GM12878 (cell line): ENCODE measurements at regions not wholly inside any gene's neighbourhood (a gene's known extent, or its start where the extent isn't known, plus 50 kb on each side); places are given as distances from the start of the nearest gene placed in this dataset.

Experiments used
- ATAC-seq: fragments of 200-7000 bp; cut with Tn5 transposase; 3 replicates; pipeline ENCODE4 v1.9.1; 2020; ENCODE audit warnings: mild to moderate bottlenecking, moderate library complexity
- BruUV-seq: library from RNA; stranded (reverse); fragments of 400-500 nt; replicated peaks from 2 replicates; lab custom pipeline; 2021; lab: Mats Ljungman, UMichigan
- CTCF ChIA-PET: fragments of 300-600 bp; sonication (Branson Sonifier 250); formaldehyde crosslinking; extraction: SDS; loops from one replicate; lab custom pipeline; 2021; ENCODE audit warnings: inconsistent platforms; lab: Yijun Ruan, JAX
- POLR2A ChIA-PET: fragments of 350-600 bp; formaldehyde crosslinking; extraction: SDS; loops from one replicate; lab custom pipeline; 2021; ENCODE audit warnings: inconsistent platforms; lab: Charles Lee
- RAD21 ChIA-PET: fragments of 300-600 bp; sonication (Branson Sonifier 250); formaldehyde crosslinking; loops from one replicate; lab custom pipeline; 2023; ENCODE audit warnings: antibody characterized with exemption; ENCODE audit not compliant: unreplicated experiment; lab: Charles Lee
- SMC1A ChIA-PET: fragments of 300-600 bp; sonication (Branson Sonifier 250); formaldehyde crosslinking; loops from one replicate; lab custom pipeline; 2023; ENCODE audit not compliant: unreplicated experiment, uncharacterized antibody; lab: Charles Lee
- DNase-seq: peaks from one replicate; pipeline ENCODE4 v3.0.0-alpha.2; 2011; ENCODE audit warnings: low read depth, low spot score
- FAIRE-seq: peaks from 3 replicates; lab custom pipeline; 2011; peaks lifted over from hg19 to GRCh38; lab: Jason Lieb, UNC
- H2AFZ ChIP-seq: 2 replicates; pipeline ENCODE4 v1.6.0; 2011; ENCODE audit warnings: low read depth, low read length, control low read depth; ENCODE audit not compliant: control insufficient read depth
- H3K27ac ChIP-seq: 2 replicates; pipeline ENCODE4 v1.5.1; 2011; ENCODE audit warnings: control low read depth; ENCODE audit not compliant: control insufficient read depth, insufficient read depth
- H3K27me3 ChIP-seq, 2 experiments: replicated peaks in 1 of 2; 2 replicates each; pipeline versions ENCODE4 v1.6.0 to v1.6.1; 2011; ENCODE audit warnings: low read length in 1 of 2; ENCODE audit not compliant: control insufficient read depth in 2 of 2, insufficient read depth in 2 of 2
- H3K36me3 ChIP-seq, 2 experiments: 2 replicates each; pipeline ENCODE4 v1.5.1; 2011; ENCODE audit warnings: low read length in 1 of 2; ENCODE audit not compliant: control insufficient read depth in 2 of 2, insufficient read depth in 2 of 2
- H3K4me1 ChIP-seq: 2 replicates; pipeline ENCODE4 v1.6.1; 2011; ENCODE audit warnings: mild to moderate bottlenecking, low read length, moderate library complexity, mixed read lengths; ENCODE audit not compliant: control insufficient read depth, insufficient read depth
- H3K4me2 ChIP-seq: 2 replicates; pipeline ENCODE4 v1.6.0; 2011; ENCODE audit warnings: control low read depth; ENCODE audit not compliant: control insufficient read depth, insufficient read depth
- H3K4me3 ChIP-seq: fragments of 200-600 bp; sonication (generic); 2 replicates; pipeline ENCODE4 v1.5.1; 2016
- H3K79me2 ChIP-seq: 2 replicates; pipeline ENCODE4 v1.6.0; 2011; ENCODE audit warnings: low read length; ENCODE audit not compliant: control insufficient read depth, insufficient read depth
- H3K9ac ChIP-seq: 2 replicates; pipeline ENCODE4 v1.8.0; 2011; ENCODE audit warnings: low read length, control low read depth, mixed read lengths; ENCODE audit not compliant: control insufficient read depth, insufficient read depth
- H3K9me3 ChIP-seq: replicated peaks from 3 replicates; pipeline ENCODE4 v1.5.1; 2011; ENCODE audit warnings: mild to moderate bottlenecking, low read length; ENCODE audit not compliant: control insufficient read depth, insufficient read depth
- H4K20me1 ChIP-seq: 2 replicates; pipeline ENCODE4 v1.6.0; 2011; ENCODE audit not compliant: control insufficient read depth, insufficient read depth
- CHD2 ChIP-seq: IDR thresholded peaks from 2 replicates; pipeline ENCODE4 v1.6.1; 2011; ENCODE audit warnings: low read depth, low read length, improper control_type of control experiment, borderline replicate concordance
- HDGF ChIP-seq: fragments of 450-650 bp; IDR thresholded peaks from 2 replicates; pipeline ENCODE4 v1.6.1; 2016; ENCODE audit warnings: antibody characterized with exemption
- IRF4 ChIP-seq: IDR thresholded peaks from 2 replicates; pipeline ENCODE4 v1.6.1; 2011; ENCODE audit warnings: low read depth, low read length
- MTA3 ChIP-seq: IDR thresholded peaks from 2 replicates; pipeline ENCODE4 v1.6.1; 2012; ENCODE audit warnings: low read length, inconsistent platforms, borderline replicate concordance
- NFIC ChIP-seq: IDR thresholded peaks from 2 replicates; pipeline ENCODE4 v1.6.1; 2012; ENCODE audit warnings: low read depth, mild to moderate bottlenecking, inconsistent platforms, low read length, moderate library complexity
- NFXL1 ChIP-seq: fragments of 450-650 bp; IDR thresholded peaks from 2 replicates; pipeline ENCODE4 v1.6.1; 2017; ENCODE audit warnings: antibody characterized with exemption, mild to moderate bottlenecking, borderline replicate concordance
- NKRF ChIP-seq: fragments of 450-650 bp; conservative IDR thresholded peaks from 2 replicates; pipeline ENCODE4 v1.6.1; 2017; ENCODE audit warnings: mild to moderate bottlenecking, moderate library complexity
- POLR2AphosphoS2 ChIP-seq: IDR thresholded peaks from 2 replicates; pipeline ENCODE4 v1.6.1; 2011; ENCODE audit warnings: low read depth, mild to moderate bottlenecking, low read length, improper control_type of control experiment, moderate library complexity
- SIX5 ChIP-seq: IDR thresholded peaks from 2 replicates; pipeline ENCODE4 v1.6.1; 2011; ENCODE audit warnings: mild to moderate bottlenecking, low read depth, low read length, moderate library complexity; ENCODE audit not compliant: severe bottlenecking
- TCF3 ChIP-seq: IDR thresholded peaks from 2 replicates; pipeline ENCODE4 v1.6.1; 2012; ENCODE audit warnings: low read depth, mild to moderate bottlenecking, low read length, borderline replicate concordance; ENCODE audit not compliant: insufficient read depth
- TCF7 ChIP-seq: IDR thresholded peaks from 2 replicates; pipeline ENCODE4 v1.6.1; 2014; ENCODE audit warnings: antibody characterized with exemption, borderline replicate concordance
- ZBTB11 ChIP-seq: fragments of 450-650 bp; formaldehyde crosslinking; IDR thresholded peaks from 2 replicates; pipeline ENCODE4 v1.5.0; 2022; ENCODE audit warnings: mild to moderate bottlenecking, missing genetic modification characterization
- ZZZ3 ChIP-seq: IDR thresholded peaks from 2 replicates; pipeline ENCODE4 v1.6.1; 2011; ENCODE audit warnings: low read depth; ENCODE audit not compliant: control insufficient read depth, insufficient read length
- WGBS: methylation state at CpG from one replicate; pipeline ENCODE4 v1.1.6; 2016; ENCODE audit warnings: low lambda C conversion rate; ENCODE audit not compliant: insufficient replicate concordance, insufficient coverage; ENCODE audit errors: missing lambda C conversion rate; 5-methylcytosine and 5-hydroxymethylcytosine counted together
- in situ Hi-C: fragments of 300-500 bp; cut with MboI; formaldehyde crosslinking; loops from 9 replicates; pipeline ENCODE4 v1.14.3; 2018; ENCODE audit warnings: mixed read lengths
- intact Hi-C: fragments of 100-400 bp; cut with micrococcal nuclease; formaldehyde crosslinking; loops from one replicate; pipeline ENCODE4 v1.14.2; 2022; ENCODE audit not compliant: unreplicated experiment

GRCh38 chr5:71949772-71950171 lies 157.5 kb upstream of the MAP1B start:
- no peak overlapping the region for H3K4me3 ChIP-seq
- no peaks in the 10 kb centered on the region for H4K20me1 ChIP-seq
- H3K9ac ChIP-seq: no peak overlapping the region
- H3K79me2 ChIP-seq: no peaks in the 10 kb centered on the region
- CTCF ChIA-PET: no interaction called here
- FAIRE-seq (no peak), ATAC-seq (no peak), DNase-seq (no peak)
- in situ Hi-C loops (no loop called here), intact Hi-C loops (no loop called here)
- 49% methylated on average over 5 of the region's 5 CpGs for WGBS
- H3K4me2 ChIP-seq: no peak overlapping the region
- SMC1A ChIA-PET: no interaction called here
- no peaks in the 10 kb centered on the region for H3K4me1 ChIP-seq
- no peaks in the 10 kb centered on the region for H3K27me3 ChIP-seq
- no peak overlapping the region for H2AFZ ChIP-seq
- no peaks in the 10 kb centered on the region for H3K36me3 ChIP-seq
- H3K27ac ChIP-seq: no peak overlapping the region
- TF ChIP-seq NFIC (no peak), IRF4 (no peak), SIX5 (no peak), MTA3 (no peak), ZBTB11 (CRISPR knock-in tag) (no peak), NKRF (no peak), POLR2AphosphoS2 (no peak), HDGF (no peak), TCF3 (no peak), CHD2 (no peak), ZZZ3 (no peak), NFXL1 (no peak), TCF7 (no peak)
- POLR2A ChIA-PET: interaction anchor here (0.6 kb wide), 1 partner anchor 582 kb away, joined by 3 read pairs; no protein-coding TSS in a partner anchor
- BruUV-seq: no TSS peak
- H3K9me3 ChIP-seq: no peaks in the 10 kb centered on the region
- RAD21 ChIA-PET: no interaction called here
